Heart left ventricle (tissue), 16 donors: ENCODE measurements at regions not wholly inside any gene's neighbourhood (a gene's known extent, or its start where the extent isn't known, plus 50 kb on each side); places are given as distances from the start of the nearest gene placed in this dataset.

Experiments
- ATAC-seq, 4 donors: fragments of 200-7000 bp; cut with Tn5 transposase; one replicate each; pipeline ENCODE4 v1.9.1; 2020 to 2022; ENCODE audit warnings: moderate library complexity in 4 of 4, mild to moderate bottlenecking in 3 of 4, moderate number of reproducible peaks in 1 of 4
- DNase-seq, 5 donors: peaks; one replicate each; pipeline ENCODE4 v3.0.0-alpha.2; 2020
- H3K27ac ChIP-seq, 12 donors: fragments of 200-600 bp; sonication (generic) in 4 of 12; one replicate each; pipeline versions ENCODE4 v1.5.0 to v1.8.0; 2016 to 2022; ENCODE audit warnings: mild to moderate bottlenecking in 2 of 12
- H3K27me3 ChIP-seq, 9 donors: fragments of 200-600 bp; sonication (generic) in 2 of 9; one replicate each; pipeline versions ENCODE4 v1.5.1 to v1.8.0; 2016 to 2022; ENCODE audit warnings: mild to moderate bottlenecking in 3 of 9
- H3K36me3 ChIP-seq, 9 donors: fragments of 200-600 bp; sonication (generic) in 2 of 9; one replicate each; pipeline versions ENCODE4 v1.5.0 to v1.8.0; 2018 to 2022; ENCODE audit warnings: mild to moderate bottlenecking in 2 of 9
- H3K4me1 ChIP-seq, 12 donors: fragments of 200-600 bp; sonication (generic) in 4 of 12; one replicate each; pipeline versions ENCODE4 v1.5.0 to v1.8.0; 2016 to 2022; ENCODE audit warnings: mild to moderate bottlenecking in 3 of 12
- H3K4me3 ChIP-seq, 12 donors: fragments of 200-600 bp; sonication (generic) in 4 of 12; one replicate each; pipeline versions ENCODE4 v1.5.0 to v1.8.0; 2017 to 2022; ENCODE audit warnings: mild to moderate bottlenecking in 9 of 12, moderate library complexity in 4 of 12
- H3K9me3 ChIP-seq, 12 donors: fragments of 200-600 bp; sonication (generic) in 4 of 12; one replicate each; pipeline versions ENCODE4 v1.5.0 to v1.8.0; 2016 to 2022; ENCODE audit warnings: mild to moderate bottlenecking in 1 of 12
- POLR2A ChIP-seq, 2 donors: fragments of 450-650 bp; IDR thresholded peaks; one replicate each; pipeline ENCODE4 v1.6.1; 2017; ENCODE audit warnings: antibody characterized with exemption in 2 of 2, mild to moderate bottlenecking in 2 of 2, moderate library complexity in 2 of 2
- WGBS, 4 donors: extraction: QIAGEN DNeasy Blood & Tissue Kit in 2 of 4; methylation state at CpG; one replicate each; pipeline versions ENCODE4 v1.1.5 to v1.1.7; 2013 to 2018; 5-methylcytosine and 5-hydroxymethylcytosine counted together
- intact Hi-C, 10 donors: fragments of 100-400 bp; cut with DNase I; formaldehyde crosslinking; loops; one replicate each; pipeline versions ENCODE4 v1.11.1 to v1.14.2; 2022
- TF ChIP-seq, protein P1 (sequence below), 12 donors: fragments of 200-600 bp; sonication (generic) in 4 of 12; IDR thresholded peaks; one replicate each; pipeline versions ENCODE4 v1.5.0 to v1.8.0; 2018 to 2022; ENCODE audit warnings: antibody characterized with exemption in 12 of 12, mild to moderate bottlenecking in 5 of 12
- donor health status: ischemic (EF 13 %, LVEDD 7.1; RV severe dilation, severe dysfunction).
- donor health status: healthy with polysubstance abuse.
- donor health status: DM: no; HTN: yes; CAD: no.
- donor health status: DM: no; HTN: no; CAD: no.
- donor health status: ischemic (EF 25% LVEDD 6.9; RV normal size, moderate dysfunction).
- donor health status: ischemic (EF 25% LVEDD 5.7; RV mildly dilated, moderate dysfunction).
- donor health status: healthy.
- donor health status: DM: yes; HTN: yes; CAD: no.
- donor health status: ischemic (EF 35%, LVEDD 5.7; RV mildly dilated, moderate dysfunction).
- donor health status: nonischemic (EF 11% LVEDD 7.7; RV severe dilation, severe dysfunction).
- donor health status: DM: yes; HTN: yes; CAD: no.
- donor health status: PGD.
- donor health status: ischemic (EF 29% LVEDD 5.4; RV normal size, mild dysfunction).
- donor health status: nonischemic (EF 23%, LVEDD 6.1; RV moderate dilation, normal function).

- DNase-seq, result no peak
- Histone ChIP-seq H3K36me3 (no peaks in the 10 kb centered on the region), H3K4me3 (no peak overlapping the region), H3K4me1 (no peaks in the 10 kb centered on the region), H3K27me3 (no peaks in the 10 kb centered on the region), H3K9me3 (peaks cover 0 to 14% (median 0%) of the 10 kb centered on the region in 12 donors), H3K27ac (no peak overlapping the region)
- TF ChIP-seq, protein P1, sequence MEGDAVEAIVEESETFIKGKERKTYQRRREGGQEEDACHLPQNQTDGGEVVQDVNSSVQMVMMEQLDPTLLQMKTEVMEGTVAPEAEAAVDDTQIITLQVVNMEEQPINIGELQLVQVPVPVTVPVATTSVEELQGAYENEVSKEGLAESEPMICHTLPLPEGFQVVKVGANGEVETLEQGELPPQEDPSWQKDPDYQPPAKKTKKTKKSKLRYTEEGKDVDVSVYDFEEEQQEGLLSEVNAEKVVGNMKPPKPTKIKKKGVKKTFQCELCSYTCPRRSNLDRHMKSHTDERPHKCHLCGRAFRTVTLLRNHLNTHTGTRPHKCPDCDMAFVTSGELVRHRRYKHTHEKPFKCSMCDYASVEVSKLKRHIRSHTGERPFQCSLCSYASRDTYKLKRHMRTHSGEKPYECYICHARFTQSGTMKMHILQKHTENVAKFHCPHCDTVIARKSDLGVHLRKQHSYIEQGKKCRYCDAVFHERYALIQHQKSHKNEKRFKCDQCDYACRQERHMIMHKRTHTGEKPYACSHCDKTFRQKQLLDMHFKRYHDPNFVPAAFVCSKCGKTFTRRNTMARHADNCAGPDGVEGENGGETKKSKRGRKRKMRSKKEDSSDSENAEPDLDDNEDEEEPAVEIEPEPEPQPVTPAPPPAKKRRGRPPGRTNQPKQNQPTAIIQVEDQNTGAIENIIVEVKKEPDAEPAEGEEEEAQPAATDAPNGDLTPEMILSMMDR (IDR thresholded peaks at IDR 0.05), result no peak
- no peak for TF ChIP-seq POLR2A (IDR thresholded peaks at IDR 0.05)
- 0 to 32% (median 8%) methylated on average over 1 of the region's 1 CpG for WGBS, 4 donors
- ATAC-seq, result no peak
- intact Hi-C loops, result no loop called here
These were observed 334.0 kb upstream of the PRMT6 start for GRCh38 chr1:106722466-106722865.

GRCh38 chr1:106727171-106727570 is 329.3 kb upstream of the PRMT6 start:
- intact Hi-C loops, result no loop called here
- Histone ChIP-seq H3K27ac (no peak overlapping the region), H3K4me1 (no peaks in the 10 kb centered on the region), H3K4me3 (no peak overlapping the region), H3K27me3 (no peaks in the 10 kb centered on the region), H3K36me3 (no peaks in the 10 kb centered on the region), H3K9me3 (peaks cover 0 to 14% (median 0%) of the 10 kb centered on the region in 12 donors)
- DNase-seq, result no peak
- WGBS, 4 donors, result 3 to 12% (median 6%) methylated on average over 3 of the region's 3 CpGs
- no peak for ATAC-seq
- TF ChIP-seq POLR2A (IDR thresholded peaks at IDR 0.05), result no peak
- TF ChIP-seq, protein P1 (IDR thresholded peaks at IDR 0.05), result no peak

DNA sequence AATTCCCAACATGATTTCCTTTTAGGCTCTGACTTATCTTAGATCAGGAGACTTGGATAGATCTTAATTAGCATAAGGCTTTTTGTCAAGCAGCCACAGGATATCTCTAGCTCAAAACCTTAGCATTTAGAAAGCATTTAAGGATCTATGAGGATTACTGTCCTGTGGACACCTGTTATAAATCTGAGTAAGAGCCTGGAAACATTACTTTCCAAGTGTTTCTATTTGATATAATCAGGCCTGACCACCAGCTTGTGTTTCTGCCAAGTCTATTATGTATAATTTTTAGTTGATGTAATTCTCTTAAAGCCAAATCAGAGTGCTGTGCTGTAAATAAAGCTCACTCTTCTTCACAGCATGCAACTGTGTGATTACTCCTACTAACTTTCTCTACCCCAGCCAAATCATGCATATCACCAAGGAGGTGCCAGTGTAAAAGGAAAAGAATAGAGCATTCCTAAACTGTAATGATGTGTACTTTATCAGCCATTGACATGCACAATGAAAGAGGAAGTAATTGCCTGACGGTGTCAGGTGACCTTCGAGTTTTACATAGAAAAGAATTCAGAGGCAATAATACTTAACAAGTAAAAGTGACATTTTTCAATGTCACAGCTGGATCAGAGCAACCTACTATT is 309.9 kb upstream of the PRMT6 start:
- DNase-seq (no peak), ATAC-seq (no peak)
- no peaks in the 10 kb centered on the region for H3K36me3 ChIP-seq
- H3K27me3 ChIP-seq, result no peaks in the 10 kb centered on the region
- H3K27ac ChIP-seq, result no peak overlapping the region
- H3K4me3 ChIP-seq, result no peak overlapping the region
- no peaks in the 10 kb centered on the region for H3K4me1 ChIP-seq
- intact Hi-C loops, result no loop called here
- no peak for TF ChIP-seq POLR2A (IDR thresholded peaks at IDR 0.05)
- TF ChIP-seq, protein P1 (IDR thresholded peaks at IDR 0.05), result no peak
- H3K9me3 ChIP-seq, result no peaks in the 10 kb centered on the region
- 20 to 42% (median 24%) methylated on average over 2 of the region's 2 CpGs for WGBS, 4 donors

DNA sequence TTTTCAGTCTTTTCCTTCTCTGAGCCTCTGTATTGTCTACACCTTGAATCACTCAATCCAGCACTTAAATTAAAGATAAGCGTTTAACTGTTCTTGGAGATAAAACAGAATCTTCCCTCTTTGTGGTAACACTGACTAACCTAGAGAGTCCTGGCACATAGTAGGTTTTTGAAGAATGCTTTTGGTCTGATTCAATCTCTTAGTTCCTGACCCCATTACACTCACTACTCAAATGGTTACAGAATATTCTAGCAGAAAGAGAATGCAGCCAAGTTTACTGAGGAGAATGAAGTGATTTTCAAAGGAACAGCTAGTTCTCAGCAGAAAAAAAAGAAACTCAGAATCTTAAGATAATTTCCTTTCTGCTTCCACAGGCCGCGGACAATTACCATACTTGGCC is 309.2 kb upstream of the PRMT6 start:
- TF ChIP-seq, protein P1 (IDR thresholded peaks at IDR 0.05), result no peak
- TF ChIP-seq POLR2A (IDR thresholded peaks at IDR 0.05), result no peak
- WGBS, 4 donors, result 55 to 71% (median 62%) methylated on average over 3 of the region's 3 CpGs
- H3K27ac ChIP-seq, result no peak overlapping the region
- no peak overlapping the region for H3K4me3 ChIP-seq
- no peaks in the 10 kb centered on the region for H3K4me1 ChIP-seq
- no peaks in the 10 kb centered on the region for H3K36me3 ChIP-seq
- H3K27me3 ChIP-seq, result no peaks in the 10 kb centered on the region
- DNase-seq (no peak), ATAC-seq (no peak)
- intact Hi-C loops, result no loop called here
- no peaks in the 10 kb centered on the region for H3K9me3 ChIP-seq
